K562 (cell line): ENCODE measurements at regions not wholly inside any gene's neighbourhood (a gene's known extent, or its start where the extent isn't known, plus 50 kb on each side); places are given as distances from the start of the nearest gene placed in this dataset.

ENCODE experiments used
- CTBP1 ChIP-seq: fragments of 450-650 bp; IDR thresholded peaks from 2 replicates; pipeline ENCODE4 v1.6.1; 2016; ENCODE audit warnings: borderline replicate concordance
- MED1 ChIP-seq: sonication (generic); formaldehyde crosslinking; IDR thresholded peaks from 2 replicates; pipeline ENCODE4 v1.8.1; 2023; ENCODE audit warnings: missing genetic modification reagents, borderline replicate concordance
- PHF21A ChIP-seq: fragments of 450-650 bp; IDR thresholded peaks from 2 replicates; pipeline ENCODE4 v1.6.1; 2017; ENCODE audit warnings: low read depth, borderline replicate concordance
- PTRF ChIP-seq: fragments of 450-650 bp; IDR thresholded peaks from 2 replicates; pipeline ENCODE4 v1.6.1; 2016; ENCODE audit warnings: mild to moderate bottlenecking, missing genetic modification characterization, missing compliant biosample characterization
- TF ChIP-seq, protein P1 (sequence below), 2 experiments: fragments of 250-450 bp in 1 of 2; fragments of 450-650 bp in 1 of 2; sonication (Bioruptor Pico) in 1 of 2; IDR thresholded peaks; 2 replicates each; pipeline versions ENCODE4 v1.6.1 to v1.8.0; 2016 to 2021; ENCODE audit warnings: mild to moderate bottlenecking in 2 of 2, moderate library complexity in 2 of 2, missing compliant biosample characterization in 1 of 2, missing genetic modification characterization in 1 of 2
- TF ChIP-seq, protein P2 (sequence below), 2 experiments: fragments of 450-650 bp in 1 of 2; sonication (generic) in 1 of 2; formaldehyde crosslinking in 1 of 2; IDR thresholded peaks; 2 replicates each; pipeline versions ENCODE4 v1.7.1 to v1.9.0; 2016 to 2022; ENCODE audit warnings: inconsistent platforms in 1 of 2, mild to moderate bottlenecking in 1 of 2, missing genetic modification reagents in 1 of 2

DNA sequence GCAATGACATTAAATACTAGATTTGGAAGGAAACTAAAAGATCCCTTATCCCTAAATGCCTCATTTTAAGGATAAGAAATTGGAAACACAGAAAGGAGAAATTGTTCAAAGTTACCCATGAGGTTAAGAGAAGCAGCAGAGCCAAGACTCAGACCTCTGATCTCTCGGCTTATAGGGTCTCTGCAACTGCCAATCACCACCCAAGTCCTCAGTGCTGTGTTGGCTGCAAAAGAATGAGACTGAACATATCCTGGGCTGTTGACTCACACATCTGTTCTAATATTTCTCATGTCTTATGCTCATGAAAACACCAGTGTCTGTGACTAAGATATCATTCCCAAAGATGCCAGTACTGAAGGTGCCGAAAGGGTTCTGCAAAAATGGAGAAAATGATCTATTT lies 153.3 kb downstream of the XPNPEP1 start (continued):
- TF ChIP-seq PTRF (tag): no peak
- no peak for TF ChIP-seq MED1
- TF ChIP-seq, protein P1, sequence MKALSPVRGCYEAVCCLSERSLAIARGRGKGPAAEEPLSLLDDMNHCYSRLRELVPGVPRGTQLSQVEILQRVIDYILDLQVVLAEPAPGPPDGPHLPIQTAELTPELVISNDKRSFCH (CRISPR knock-in tag; IDR thresholded peaks at IDR 0.05): no peak
- TF ChIP-seq, protein P1 (tag; IDR thresholded peaks at IDR 0.05): no peak
- TF ChIP-seq PHF21A: no peak
- no peak for TF ChIP-seq CTBP1
- TF ChIP-seq, protein P2, sequence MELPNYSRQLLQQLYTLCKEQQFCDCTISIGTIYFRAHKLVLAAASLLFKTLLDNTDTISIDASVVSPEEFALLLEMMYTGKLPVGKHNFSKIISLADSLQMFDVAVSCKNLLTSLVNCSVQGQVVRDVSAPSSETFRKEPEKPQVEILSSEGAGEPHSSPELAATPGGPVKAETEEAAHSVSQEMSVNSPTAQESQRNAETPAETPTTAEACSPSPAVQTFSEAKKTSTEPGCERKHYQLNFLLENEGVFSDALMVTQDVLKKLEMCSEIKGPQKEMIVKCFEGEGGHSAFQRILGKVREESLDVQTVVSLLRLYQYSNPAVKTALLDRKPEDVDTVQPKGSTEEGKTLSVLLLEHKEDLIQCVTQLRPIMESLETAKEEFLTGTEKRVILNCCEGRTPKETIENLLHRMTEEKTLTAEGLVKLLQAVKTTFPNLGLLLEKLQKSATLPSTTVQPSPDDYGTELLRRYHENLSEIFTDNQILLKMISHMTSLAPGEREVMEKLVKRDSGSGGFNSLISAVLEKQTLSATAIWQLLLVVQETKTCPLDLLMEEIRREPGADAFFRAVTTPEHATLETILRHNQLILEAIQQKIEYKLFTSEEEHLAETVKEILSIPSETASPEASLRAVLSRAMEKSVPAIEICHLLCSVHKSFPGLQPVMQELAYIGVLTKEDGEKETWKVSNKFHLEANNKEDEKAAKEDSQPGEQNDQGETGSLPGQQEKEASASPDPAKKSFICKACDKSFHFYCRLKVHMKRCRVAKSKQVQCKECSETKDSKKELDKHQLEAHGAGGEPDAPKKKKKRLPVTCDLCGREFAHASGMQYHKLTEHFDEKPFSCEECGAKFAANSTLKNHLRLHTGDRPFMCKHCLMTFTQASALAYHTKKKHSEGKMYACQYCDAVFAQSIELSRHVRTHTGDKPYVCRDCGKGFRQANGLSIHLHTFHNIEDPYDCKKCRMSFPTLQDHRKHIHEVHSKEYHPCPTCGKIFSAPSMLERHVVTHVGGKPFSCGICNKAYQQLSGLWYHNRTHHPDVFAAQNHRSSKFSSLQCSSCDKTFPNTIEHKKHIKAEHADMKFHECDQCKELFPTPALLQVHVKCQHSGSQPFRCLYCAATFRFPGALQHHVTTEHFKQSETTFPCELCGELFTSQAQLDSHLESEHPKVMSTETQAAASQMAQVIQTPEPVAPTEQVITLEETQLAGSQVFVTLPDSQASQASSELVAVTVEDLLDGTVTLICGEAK (IDR thresholded peaks at IDR 0.05): no peak
- TF ChIP-seq, protein P2 (CRISPR knock-in tag; IDR thresholded peaks at IDR 0.05): no peak
